ENCODE measurements at regions not wholly inside any gene's neighbourhood (a gene's known extent, or its start where the extent isn't known, plus 50 kb on each side); places are given as distances from the start of the nearest gene placed in this dataset.

GRCh38 chr14:99063620-99064225, 208.3 kb downstream of the BCL11B start:
- ATAC-seq (no peak), FAIRE-seq (no peak), DNase-seq (ENCODE audit: low spot score) (no peak)
- CTCF ChIA-PET (ENCODE audit: low intra/inter-chr PET ratio, low total read pairs): no interaction called here
- Histone ChIP-seq H3K4me3 (replicated peaks in 1 of 3; ENCODE audit: insufficient read depth in 1 of 3, low read depth in 2 of 3, low read length in 3 of 3) (no peak overlapping the region), H3K27ac (ENCODE audit: extremely low read length, insufficient read depth, low read length) (no peak overlapping the region), H3K9me3 (ENCODE audit: low read length) (peaks cover 7% of the 10 kb centered on the region; the same call in 1 of the 2 replicates), H3K4me2 (ENCODE audit: low read depth, low read length) (no peak overlapping the region), H3K4me1 (ENCODE audit: insufficient read depth, low read length) (no peaks in the 10 kb centered on the region), H3K79me2 (ENCODE audit: insufficient read depth, low read length) (no peaks in the 10 kb centered on the region), H2AFZ (ENCODE audit: low read length) (no peak overlapping the region), H3K9ac (ENCODE audit: insufficient read depth, low read depth, low read length) (no peak overlapping the region), H3K36me3 (replicated peaks in 1 of 2; ENCODE audit: control insufficient read depth in 1 of 2, insufficient read depth in 2 of 2, low read length in 2 of 2) (no peaks in the 10 kb centered on the region), H3K27me3 (ENCODE audit: control insufficient read depth in 1 of 2, insufficient read depth in 2 of 2, low read length in 2 of 2) (peaks cover 1 to 5% of the 10 kb centered on the region in 2 experiments; a peak in 1 of 5 replicates), H4K20me1 (ENCODE audit: insufficient read depth, low read length) (no peaks in the 10 kb centered on the region)
- BruUV-seq (replicated peaks): no TSS peak
- POLR2A ChIA-PET: no interaction called here
- intact Hi-C loops (cut with micrococcal nuclease; ENCODE audit: unreplicated experiment): no loop called here
- in situ Hi-C loops (cut with HindIII; ENCODE audit: extremely low pct_ligation_motif_present, low pct_unique_long_range_greater_than_20kb): no loop called here
- 12% methylated on average over 7 of the region's 10 CpGs for WGBS (ENCODE audit: low lambda C conversion rate)
- no peak for TF ChIP-seq ARID2 (CRISPR knock-in tag; IDR thresholded peaks at IDR 0.05; ENCODE audit: borderline replicate concordance)
- TF ChIP-seq ZNF281 (CRISPR knock-in tag; IDR thresholded peaks at IDR 0.05; ENCODE audit: borderline replicate concordance): no peak
- no peak for TF ChIP-seq ZNF10 (CRISPR knock-in tag; IDR thresholded peaks at IDR 0.05; ENCODE audit: borderline replicate concordance, low read depth)
- TF ChIP-seq KDM1A (CRISPR knock-in tag; IDR thresholded peaks at IDR 0.05): no peak
- no peak for TF ChIP-seq ZNF3 (CRISPR knock-in tag; IDR thresholded peaks at IDR 0.05)
- TF ChIP-seq ZFP1 (CRISPR knock-in tag; IDR thresholded peaks at IDR 0.05): no peak
- TF ChIP-seq ELF4 (CRISPR knock-in tag; IDR thresholded peaks at IDR 0.05; ENCODE audit: borderline replicate concordance): no peak

All from HepG2 (cell line).